ENCODE measurements at regions not wholly inside any gene's neighbourhood (a gene's known extent, or its start where the extent isn't known, plus 50 kb on each side); places are given as distances from the start of the nearest gene placed in this dataset.

- intact Hi-C loops (cut with micrococcal nuclease; ENCODE audit: unreplicated experiment): no loop called here
- ChIA-PET POLR2A (ENCODE audit: low non-redundant PET) (no interaction called here), CTCF (no interaction called here)
- Histone ChIP-seq H3K27ac (ENCODE audit: low read depth, low read length, poor library complexity, severe bottlenecking) (no peak overlapping the region), H3K4me1 (ENCODE audit: insufficient read depth, low read length, poor library complexity, severe bottlenecking) (no peaks in the 10 kb centered on the region), H3K36me3 (ENCODE audit: insufficient read depth, low read length, poor library complexity, severe bottlenecking) (no peaks in the 10 kb centered on the region), H3K27me3 (replicated peaks; ENCODE audit: insufficient read depth, low read depth, low read length, poor library complexity) (no peaks in the 10 kb centered on the region), H3K9me3 (ENCODE audit: low read depth, low read length, poor library complexity, severe bottlenecking) (peaks cover 42% of the 10 kb centered on the region), H3K4me3 (ENCODE audit: low read depth, low read length, poor library complexity, severe bottlenecking) (no peak overlapping the region)
- no peak for DNase-seq (ENCODE audit: low spot score)
- no TSS peak for BruUV-seq (replicated peaks)
- TF ChIP-seq, protein P1, sequence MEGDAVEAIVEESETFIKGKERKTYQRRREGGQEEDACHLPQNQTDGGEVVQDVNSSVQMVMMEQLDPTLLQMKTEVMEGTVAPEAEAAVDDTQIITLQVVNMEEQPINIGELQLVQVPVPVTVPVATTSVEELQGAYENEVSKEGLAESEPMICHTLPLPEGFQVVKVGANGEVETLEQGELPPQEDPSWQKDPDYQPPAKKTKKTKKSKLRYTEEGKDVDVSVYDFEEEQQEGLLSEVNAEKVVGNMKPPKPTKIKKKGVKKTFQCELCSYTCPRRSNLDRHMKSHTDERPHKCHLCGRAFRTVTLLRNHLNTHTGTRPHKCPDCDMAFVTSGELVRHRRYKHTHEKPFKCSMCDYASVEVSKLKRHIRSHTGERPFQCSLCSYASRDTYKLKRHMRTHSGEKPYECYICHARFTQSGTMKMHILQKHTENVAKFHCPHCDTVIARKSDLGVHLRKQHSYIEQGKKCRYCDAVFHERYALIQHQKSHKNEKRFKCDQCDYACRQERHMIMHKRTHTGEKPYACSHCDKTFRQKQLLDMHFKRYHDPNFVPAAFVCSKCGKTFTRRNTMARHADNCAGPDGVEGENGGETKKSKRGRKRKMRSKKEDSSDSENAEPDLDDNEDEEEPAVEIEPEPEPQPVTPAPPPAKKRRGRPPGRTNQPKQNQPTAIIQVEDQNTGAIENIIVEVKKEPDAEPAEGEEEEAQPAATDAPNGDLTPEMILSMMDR (conservative IDR thresholded peaks at IDR 0.05; ENCODE audit: low read depth, low read length): no peak
- TF ChIP-seq EZH2 (IDR thresholded peaks at IDR 0.05; ENCODE audit: borderline replicate concordance, low read depth, low read length, poor library complexity, severe bottlenecking): no peak
Measured at GRCh38 chr4:12170308-12170707, 741.6 kb upstream of the HS3ST1 start.

GRCh38 chr4:12165616-12166015 is 736.9 kb upstream of the HS3ST1 start:
- ChIA-PET CTCF (no interaction called here), POLR2A (ENCODE audit: low non-redundant PET) (no interaction called here)
- Histone ChIP-seq H3K27me3 (replicated peaks; ENCODE audit: insufficient read depth, low read depth, low read length, poor library complexity) (no peaks in the 10 kb centered on the region), H3K27ac (ENCODE audit: low read depth, low read length, poor library complexity, severe bottlenecking) (no peak overlapping the region), H3K36me3 (ENCODE audit: insufficient read depth, low read length, poor library complexity, severe bottlenecking) (no peaks in the 10 kb centered on the region), H3K4me3 (ENCODE audit: low read depth, low read length, poor library complexity, severe bottlenecking) (no peak overlapping the region), H3K4me1 (ENCODE audit: insufficient read depth, low read length, poor library complexity, severe bottlenecking) (no peaks in the 10 kb centered on the region), H3K9me3 (ENCODE audit: low read depth, low read length, poor library complexity, severe bottlenecking) (peaks cover 34% of the 10 kb centered on the region)
- no TSS peak for BruUV-seq (replicated peaks)
- TF ChIP-seq, protein P1 (conservative IDR thresholded peaks at IDR 0.05; ENCODE audit: low read depth, low read length): no peak
- TF ChIP-seq EZH2 (IDR thresholded peaks at IDR 0.05; ENCODE audit: borderline replicate concordance, low read depth, low read length, poor library complexity, severe bottlenecking): no peak
- DNase-seq (ENCODE audit: low spot score): no peak
- intact Hi-C loops (cut with micrococcal nuclease; ENCODE audit: unreplicated experiment): loop anchor here (5.0 kb wide), 1 partner anchor 628 kb away; no protein-coding TSS in a partner anchor

- BruUV-seq (replicated peaks): no TSS peak
- peaks cover 13% of the 10 kb centered on the region for H3K9me3 ChIP-seq (ENCODE audit: low read depth, low read length, poor library complexity, severe bottlenecking)
- ChIA-PET CTCF (no interaction called here), POLR2A (ENCODE audit: low non-redundant PET) (no interaction called here)
- H3K27me3 ChIP-seq (replicated peaks; ENCODE audit: insufficient read depth, low read depth, low read length, poor library complexity): no peaks in the 10 kb centered on the region
- DNase-seq (ENCODE audit: low spot score): no peak
- intact Hi-C loops (cut with micrococcal nuclease; ENCODE audit: unreplicated experiment): no loop called here
- no peaks in the 10 kb centered on the region for H3K36me3 ChIP-seq (ENCODE audit: insufficient read depth, low read length, poor library complexity, severe bottlenecking)
- no peak for TF ChIP-seq EZH2 (IDR thresholded peaks at IDR 0.05; ENCODE audit: borderline replicate concordance, low read depth, low read length, poor library complexity, severe bottlenecking)
- TF ChIP-seq, protein P1 (conservative IDR thresholded peaks at IDR 0.05; ENCODE audit: low read depth, low read length): no peak
- no peak overlapping the region for H3K4me3 ChIP-seq (ENCODE audit: low read depth, low read length, poor library complexity, severe bottlenecking)
- H3K27ac ChIP-seq (ENCODE audit: low read depth, low read length, poor library complexity, severe bottlenecking): no peak overlapping the region
- no peaks in the 10 kb centered on the region for H3K4me1 ChIP-seq (ENCODE audit: insufficient read depth, low read length, poor library complexity, severe bottlenecking)
Measured at GRCh38 chr4:12146339-12146738, 717.6 kb upstream of the HS3ST1 start.

All from A673 (cell line).